ENCODE measurements at regions not wholly inside any gene's neighbourhood (a gene's known extent, or its start where the extent isn't known, plus 50 kb on each side); places are given as distances from the start of the nearest gene placed in this dataset.
"Not testable (repeated sequence)": the region's sequence is repeated elsewhere in the genome, so short reads cannot be mapped to it uniquely, and the experiment has no call there.

DNA sequence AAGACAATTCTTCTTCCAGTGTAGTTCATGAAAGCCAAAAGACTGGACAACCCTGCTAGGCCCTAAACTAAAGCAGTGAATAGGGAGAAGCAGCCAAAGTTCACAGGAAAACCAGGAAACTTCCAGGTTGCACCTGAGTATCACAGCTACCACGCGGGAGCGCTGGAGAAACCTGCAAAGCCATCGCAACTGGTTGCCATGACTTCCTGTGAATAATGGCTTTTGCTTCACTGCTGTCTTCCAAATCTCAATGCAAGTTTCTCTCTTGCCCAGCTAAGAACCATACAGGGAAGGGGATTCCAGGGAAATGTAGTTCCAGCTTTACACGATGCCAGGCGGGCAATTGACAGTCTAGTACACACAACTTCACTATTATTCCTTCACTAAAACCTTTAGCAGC lies 114.1 kb downstream of the GXYLT1 start:
- FAIRE-seq: no peak
- DNase-seq (ENCODE audit: insufficient read length, low spot score): no peak
- TF ChIP-seq, protein P1, sequence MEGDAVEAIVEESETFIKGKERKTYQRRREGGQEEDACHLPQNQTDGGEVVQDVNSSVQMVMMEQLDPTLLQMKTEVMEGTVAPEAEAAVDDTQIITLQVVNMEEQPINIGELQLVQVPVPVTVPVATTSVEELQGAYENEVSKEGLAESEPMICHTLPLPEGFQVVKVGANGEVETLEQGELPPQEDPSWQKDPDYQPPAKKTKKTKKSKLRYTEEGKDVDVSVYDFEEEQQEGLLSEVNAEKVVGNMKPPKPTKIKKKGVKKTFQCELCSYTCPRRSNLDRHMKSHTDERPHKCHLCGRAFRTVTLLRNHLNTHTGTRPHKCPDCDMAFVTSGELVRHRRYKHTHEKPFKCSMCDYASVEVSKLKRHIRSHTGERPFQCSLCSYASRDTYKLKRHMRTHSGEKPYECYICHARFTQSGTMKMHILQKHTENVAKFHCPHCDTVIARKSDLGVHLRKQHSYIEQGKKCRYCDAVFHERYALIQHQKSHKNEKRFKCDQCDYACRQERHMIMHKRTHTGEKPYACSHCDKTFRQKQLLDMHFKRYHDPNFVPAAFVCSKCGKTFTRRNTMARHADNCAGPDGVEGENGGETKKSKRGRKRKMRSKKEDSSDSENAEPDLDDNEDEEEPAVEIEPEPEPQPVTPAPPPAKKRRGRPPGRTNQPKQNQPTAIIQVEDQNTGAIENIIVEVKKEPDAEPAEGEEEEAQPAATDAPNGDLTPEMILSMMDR (IDR thresholded peaks at IDR 0.05; ENCODE audit: insufficient read depth, missing control alignments): no peak

DNA sequence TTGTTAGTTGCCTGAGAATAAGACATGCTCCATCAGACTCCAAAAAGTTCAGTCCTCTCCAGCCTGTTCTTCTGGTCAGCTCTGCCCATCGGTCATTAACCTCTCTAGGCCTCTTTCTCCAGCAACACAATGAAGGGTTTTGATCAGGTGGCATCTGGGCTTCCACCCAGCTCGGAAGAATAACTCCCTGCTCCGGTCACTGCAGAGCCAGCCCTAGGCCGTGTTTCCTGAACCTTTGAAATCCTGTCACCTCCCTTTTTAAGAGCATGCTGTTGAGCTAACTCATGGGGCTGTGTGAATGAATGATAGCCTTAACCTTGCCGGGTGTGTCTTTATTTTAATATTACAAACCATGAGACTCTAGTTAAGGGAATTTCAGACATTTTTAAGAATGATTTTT lies 117.1 kb downstream of the GXYLT1 start:
- FAIRE-seq (no peak), DNase-seq (ENCODE audit: insufficient read length, low spot score) (no peak)
- TF ChIP-seq, protein P1 (IDR thresholded peaks at IDR 0.05; ENCODE audit: insufficient read depth, missing control alignments): no peak

DNA sequence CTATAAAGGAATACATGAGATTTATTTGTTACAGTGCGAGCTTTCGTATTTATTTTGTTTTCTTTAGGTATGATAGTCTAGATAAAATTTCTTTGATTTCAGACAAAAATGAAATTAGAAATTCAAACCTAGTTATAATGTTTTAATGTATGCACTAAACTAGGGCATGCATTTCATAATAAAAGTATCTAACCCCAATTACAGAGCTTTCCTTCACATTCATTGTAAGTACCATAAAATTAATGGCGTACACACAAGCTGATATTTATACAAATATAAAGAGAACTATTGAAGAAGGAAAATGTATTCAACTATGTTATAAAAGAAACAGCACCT lies 120.2 kb downstream of the GXYLT1 start:
- no peak for DNase-seq (ENCODE audit: insufficient read length, low spot score)
- TF ChIP-seq, protein P1 (IDR thresholded peaks at IDR 0.05; ENCODE audit: insufficient read depth, missing control alignments): no peak
- FAIRE-seq: no peak

DNA sequence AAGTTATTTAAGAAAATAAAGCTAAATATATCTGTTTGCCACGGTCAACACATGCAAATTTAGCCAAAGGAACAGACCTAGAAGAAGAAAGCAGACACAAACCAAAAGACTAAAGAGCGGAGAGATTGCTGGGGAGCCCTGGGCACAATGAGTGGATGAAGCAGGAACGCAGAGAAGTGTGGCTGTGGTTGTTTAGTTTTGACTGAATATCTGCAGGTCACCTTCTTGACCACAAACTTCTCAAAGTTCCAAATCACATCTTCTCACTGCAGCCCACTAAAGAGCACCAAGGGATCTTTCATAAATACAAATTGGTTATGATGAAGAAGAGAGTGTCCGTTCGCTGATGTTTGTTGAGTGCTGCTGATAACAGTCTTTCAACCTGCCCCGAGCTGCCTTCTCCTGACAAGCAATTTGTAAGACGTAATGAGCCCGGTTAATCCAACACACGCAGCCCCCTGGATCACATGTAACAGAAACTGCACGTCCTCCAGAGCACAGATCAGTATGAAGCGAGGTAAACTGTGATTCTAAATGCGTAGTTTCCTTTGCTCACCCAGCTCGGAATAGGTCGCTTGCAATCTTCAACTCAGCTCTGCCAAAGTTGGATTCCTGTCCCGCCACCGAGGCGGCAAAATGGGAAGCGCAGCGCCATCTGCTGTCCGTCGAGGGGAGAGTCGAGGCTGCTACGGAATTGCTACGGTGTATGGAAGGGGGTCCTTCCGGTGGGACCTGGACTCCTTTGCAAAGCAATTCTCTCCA lies 120.8 kb downstream of the GXYLT1 start:
- TF ChIP-seq, protein P1 (IDR thresholded peaks at IDR 0.05; ENCODE audit: insufficient read depth, missing control alignments): peak; percentile 98
- FAIRE-seq (no peak), DNase-seq (ENCODE audit: insufficient read length, low spot score) (peak; percentile 25)

DNA sequence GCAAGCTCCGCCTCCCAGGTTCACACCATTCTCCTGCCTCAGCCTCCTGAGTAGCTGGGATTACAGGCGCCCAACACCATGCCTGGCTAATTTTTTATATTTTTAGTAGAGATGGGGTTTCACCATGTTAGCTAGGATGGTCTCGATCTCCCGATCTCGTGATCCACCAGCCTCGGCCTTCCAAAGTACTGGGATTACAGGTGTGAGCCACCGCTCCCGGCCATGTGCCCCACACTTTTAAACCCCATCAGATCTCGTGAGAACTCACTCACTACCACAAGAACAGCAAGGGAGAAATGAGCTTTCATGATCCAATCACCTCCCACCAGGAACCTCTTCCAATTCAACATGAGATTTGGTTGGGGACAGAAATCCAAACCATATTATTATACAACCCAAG lies 122.7 kb downstream of the GXYLT1 start:
- FAIRE-seq; DNase-seq (ENCODE audit: insufficient read length, low spot score): not testable (repeated sequence)

DNA sequence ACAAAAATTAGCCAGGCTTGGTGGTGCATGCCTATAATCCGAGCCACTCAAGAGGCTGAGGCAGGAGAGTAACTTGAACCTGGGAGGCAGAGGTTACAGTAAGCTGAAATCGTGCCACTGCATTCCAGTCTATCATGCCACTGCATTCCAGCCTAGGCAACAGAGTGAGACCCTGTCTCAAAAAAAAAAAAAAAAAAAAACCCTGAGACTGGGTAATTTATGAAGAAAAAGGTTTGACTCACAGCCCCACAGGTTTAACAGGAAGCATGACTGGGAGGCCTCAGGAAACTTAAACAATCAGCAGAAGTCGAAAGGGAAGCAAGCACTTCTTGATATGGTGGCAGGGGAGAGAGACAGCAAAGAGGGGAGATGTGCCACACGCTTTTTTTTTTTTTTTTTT lies 123.2 kb downstream of the GXYLT1 start:
- no peak for FAIRE-seq
- TF ChIP-seq, protein P1 (IDR thresholded peaks at IDR 0.05; ENCODE audit: insufficient read depth, missing control alignments): no peak
- DNase-seq (ENCODE audit: insufficient read length, low spot score): no peak

DNA sequence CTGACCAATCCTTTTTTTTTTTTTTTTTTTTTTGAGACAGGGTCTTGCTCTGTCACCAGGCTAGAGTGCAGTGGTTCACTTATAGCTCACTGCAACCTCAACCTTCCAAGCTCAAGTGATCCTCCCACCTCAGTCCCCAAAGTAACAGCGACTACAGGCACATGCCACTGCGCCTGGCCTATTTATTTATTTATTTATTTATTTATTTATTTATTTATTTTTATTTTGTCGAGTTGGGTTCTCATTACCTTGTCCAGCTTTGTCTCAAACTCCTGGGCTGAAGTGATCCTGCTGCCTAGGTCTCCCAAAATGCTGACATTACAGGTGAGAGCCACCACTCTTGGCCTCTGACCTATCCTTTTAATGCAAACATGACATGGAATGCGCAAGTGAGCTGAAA lies 124.4 kb downstream of the GXYLT1 start:
- TF ChIP-seq, protein P1 (IDR thresholded peaks at IDR 0.05; ENCODE audit: insufficient read depth, missing control alignments): no peak
- DNase-seq (ENCODE audit: insufficient read length, low spot score) (no peak), FAIRE-seq (no peak)

DNA sequence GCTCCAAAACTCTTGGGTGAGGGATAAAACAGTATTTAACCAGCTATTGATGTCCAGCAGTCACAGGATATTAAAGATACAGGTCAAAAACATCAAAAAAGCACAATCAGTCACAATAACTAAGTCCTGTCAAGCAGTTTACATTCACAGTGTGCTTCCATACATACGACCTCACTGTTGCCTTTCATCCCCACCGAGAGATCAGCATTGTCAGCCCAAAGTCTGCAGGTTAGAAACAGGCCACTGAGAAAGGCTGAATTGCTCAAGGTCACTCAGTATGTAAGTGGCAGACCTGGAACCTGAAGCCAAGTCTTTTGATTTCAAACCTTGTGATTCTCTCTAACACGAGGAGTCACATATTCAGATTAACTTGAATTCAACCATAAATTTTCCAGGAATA lies 124.9 kb downstream of the GXYLT1 start:
- TF ChIP-seq, protein P1 (IDR thresholded peaks at IDR 0.05; ENCODE audit: insufficient read depth, missing control alignments): no peak
- no peak for DNase-seq (ENCODE audit: insufficient read length, low spot score)
- no peak for FAIRE-seq
